ENCODE measurements at regions not wholly inside any gene's neighbourhood (a gene's known extent, or its start where the extent isn't known, plus 50 kb on each side); places are given as distances from the start of the nearest gene placed in this dataset.

GRCh38 chr2:15734674-15735483 is 143.2 kb downstream of the DDX1 start:
- TF ChIP-seq KDM1A (IDR thresholded peaks at IDR 0.05; ENCODE audit: borderline replicate concordance, low read length) (no peak), CTCF (IDR thresholded peaks at IDR 0.05; ENCODE audit: control extremely low read depth in 1 of 3, insufficient read depth in 1 of 3, low read depth in 1 of 3, low read length in 3 of 3) (no peak), MAFK (IDR thresholded peaks at IDR 0.05; ENCODE audit: low read depth, low read length) (no peak), TCF12 (IDR thresholded peaks at IDR 0.05; ENCODE audit: low read depth, low read length) (no peak), TEAD4 (IDR thresholded peaks at IDR 0.05; ENCODE audit: low read depth, low read length) (no peak), SUZ12 (IDR thresholded peaks at IDR 0.05; ENCODE audit: low read length) (no peak), MAX (IDR thresholded peaks at IDR 0.05) (no peak), PHF8 (conservative IDR thresholded peaks at IDR 0.05; ENCODE audit: low read depth, low read length) (no peak), POLR2AphosphoS5 (IDR thresholded peaks at IDR 0.05; ENCODE audit: low read depth, low read length) (no peak), TBP (IDR thresholded peaks at IDR 0.05; ENCODE audit: low read depth, low read length) (no peak), RNF2 (IDR thresholded peaks at IDR 0.05; ENCODE audit: borderline replicate concordance, low read depth, low read length, missing control alignments, poor library complexity, severe bottlenecking) (no peak), EZH2 (IDR thresholded peaks at IDR 0.05; ENCODE audit: low read depth, low read length, severe bottlenecking) (no peak), POLR2A (IDR thresholded peaks at IDR 0.05; ENCODE audit: control extremely low read depth in 1 of 2, low read depth in 2 of 2, low read length in 2 of 2) (no peak), CHD1 (IDR thresholded peaks at IDR 0.05; ENCODE audit: low read depth, low read length) (no peak)
